COR-L47 (cell line): ENCODE measurements at regions not wholly inside any gene's neighbourhood (a gene's known extent, or its start where the extent isn't known, plus 50 kb on each side); places are given as distances from the start of the nearest gene placed in this dataset.
A peak's percentile ranks its signal among the peaks of the same experiment; 100 is the strongest.
"Not testable (repeated sequence)": the region's sequence is repeated elsewhere in the genome, so short reads cannot be mapped to it uniquely, and the experiment has no call there.

ENCODE experiments used
- DNase-seq: peaks from one replicate; lab custom pipeline; 2025; lab: John Stamatoyannopoulos, UW

DNA sequence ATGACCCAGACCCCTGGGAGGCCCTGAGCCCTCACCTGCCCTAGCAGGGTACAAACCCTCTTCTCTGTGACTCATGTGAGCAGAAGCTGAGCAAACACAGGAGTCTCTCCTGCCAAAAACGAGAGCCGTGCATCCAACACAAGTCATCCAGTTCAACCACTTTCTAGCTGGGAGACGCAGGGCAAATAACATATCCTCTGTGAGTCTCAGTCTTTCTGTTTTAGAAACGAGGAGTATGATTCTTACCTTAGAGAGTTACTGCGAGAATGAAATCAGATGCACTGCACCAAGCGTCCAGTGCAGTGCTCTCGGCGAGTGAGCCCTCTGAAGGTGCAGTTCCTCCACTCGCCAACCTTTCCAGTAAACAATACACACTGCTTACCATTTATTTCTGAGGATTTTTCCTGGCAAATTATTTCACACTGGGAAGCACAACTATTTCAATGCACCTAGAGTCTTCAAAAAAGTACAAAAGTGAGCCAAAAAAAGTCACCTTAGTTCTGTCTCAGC is 331.8 kb upstream of the MYT1L start:
- DNase-seq: peak; percentile 20

DNA sequence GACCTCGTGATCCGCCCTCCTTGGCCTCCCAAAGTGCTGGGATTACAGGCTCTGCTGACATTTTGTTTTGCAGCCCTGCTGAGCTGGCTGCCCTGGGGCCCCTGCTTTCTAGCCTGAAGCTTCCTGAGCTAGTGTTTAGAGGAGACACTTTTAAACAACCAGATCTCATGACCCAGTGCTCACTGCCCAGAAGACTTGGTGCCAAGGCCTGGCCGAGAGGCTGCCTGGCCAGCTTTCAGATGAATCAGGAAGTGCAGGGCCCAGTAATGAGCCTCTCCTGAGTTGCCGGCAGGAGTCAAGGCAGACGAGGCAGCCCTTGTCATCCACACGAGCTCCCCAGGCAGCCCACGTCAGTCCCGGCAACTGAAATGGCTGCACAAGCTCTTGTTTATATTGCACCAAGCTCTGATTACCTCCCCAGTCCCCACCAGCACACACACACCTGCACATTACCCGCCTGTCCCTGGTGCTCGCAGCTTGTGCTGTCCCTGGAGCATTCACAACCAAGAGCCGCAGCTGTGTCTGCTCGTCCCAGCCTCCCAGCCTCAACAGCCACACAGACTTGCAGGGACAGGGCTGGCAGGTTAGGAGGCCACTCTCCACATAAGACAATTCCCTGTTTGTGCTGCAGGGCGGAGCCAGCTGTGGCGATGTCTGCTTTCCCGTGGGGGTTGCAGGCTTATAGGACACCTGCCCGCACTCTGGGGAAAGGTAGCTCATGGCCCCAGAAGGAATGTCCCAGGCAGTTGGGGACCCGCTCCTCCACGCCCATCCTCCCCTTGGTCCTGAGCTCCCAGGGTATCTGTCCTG is 331.2 kb upstream of the MYT1L start:
- peak; percentile 77 for DNase-seq

DNA sequence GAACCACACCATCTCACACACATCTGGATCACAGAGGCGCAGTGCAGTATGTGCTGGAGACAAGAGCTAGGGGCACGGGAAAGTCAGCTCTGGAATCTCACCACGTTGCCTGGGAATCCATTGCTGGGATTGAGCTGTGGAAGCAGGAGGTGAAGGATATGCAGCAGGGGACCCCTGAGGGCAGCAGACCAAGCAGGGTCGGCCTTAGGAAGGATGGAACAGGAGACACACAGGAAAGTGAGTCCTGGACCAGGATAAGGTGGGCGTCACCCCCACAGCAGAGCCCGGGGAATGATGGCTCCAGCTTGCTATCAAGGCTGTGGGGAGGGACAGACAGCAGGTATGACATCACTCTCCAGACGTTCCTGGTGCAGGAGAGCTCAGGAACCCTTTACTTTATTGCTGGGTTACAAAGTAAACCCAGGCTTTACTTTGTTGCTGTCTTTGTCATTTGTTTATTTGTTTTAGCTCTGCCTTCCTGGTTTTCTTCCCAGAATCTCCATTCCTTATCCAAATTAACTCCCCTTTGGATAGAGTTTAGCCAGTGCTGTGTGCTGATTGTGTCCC is 329.8 kb upstream of the MYT1L start:
- no peak for DNase-seq

DNA sequence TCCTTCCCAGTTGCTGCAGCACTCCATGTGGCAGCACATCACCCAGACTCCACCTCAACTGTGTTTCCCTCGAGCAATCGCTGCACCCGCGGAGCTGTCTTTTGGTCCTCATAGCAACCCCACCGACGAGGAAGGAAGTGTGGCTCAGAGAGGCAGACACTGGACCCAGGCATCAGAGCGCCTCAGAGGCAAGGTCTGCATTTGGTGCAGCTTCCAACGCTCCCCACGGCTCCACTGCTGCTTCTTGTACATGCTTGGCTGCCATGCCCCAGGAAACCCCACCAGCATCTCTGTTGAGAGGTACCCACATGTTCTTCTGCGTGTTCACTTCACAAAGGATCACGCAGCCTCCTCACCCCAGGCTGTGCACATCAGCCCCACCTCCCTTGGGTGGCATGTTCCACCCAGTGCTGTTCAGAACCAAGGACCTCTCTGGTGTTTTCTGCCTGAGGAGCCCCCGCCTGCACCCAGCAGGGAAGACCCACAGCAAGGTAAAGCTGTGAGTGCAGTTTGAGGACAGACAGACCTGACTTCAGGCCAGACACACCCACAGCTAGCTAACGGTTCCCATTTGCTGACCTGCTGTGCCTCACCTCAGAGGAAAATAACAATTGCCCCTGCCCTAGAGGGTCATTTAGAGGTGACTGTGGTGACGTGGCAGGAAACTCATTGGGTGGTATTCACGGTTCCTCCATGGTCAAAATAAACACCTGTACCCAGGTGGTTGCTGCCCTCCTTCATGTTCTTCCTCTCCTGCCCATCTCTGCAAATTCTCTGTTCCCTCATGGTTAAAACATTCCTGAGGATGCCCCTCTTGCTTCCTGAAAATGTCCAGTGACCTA is 326.3 kb upstream of the MYT1L start:
- DNase-seq: no peak

DNA sequence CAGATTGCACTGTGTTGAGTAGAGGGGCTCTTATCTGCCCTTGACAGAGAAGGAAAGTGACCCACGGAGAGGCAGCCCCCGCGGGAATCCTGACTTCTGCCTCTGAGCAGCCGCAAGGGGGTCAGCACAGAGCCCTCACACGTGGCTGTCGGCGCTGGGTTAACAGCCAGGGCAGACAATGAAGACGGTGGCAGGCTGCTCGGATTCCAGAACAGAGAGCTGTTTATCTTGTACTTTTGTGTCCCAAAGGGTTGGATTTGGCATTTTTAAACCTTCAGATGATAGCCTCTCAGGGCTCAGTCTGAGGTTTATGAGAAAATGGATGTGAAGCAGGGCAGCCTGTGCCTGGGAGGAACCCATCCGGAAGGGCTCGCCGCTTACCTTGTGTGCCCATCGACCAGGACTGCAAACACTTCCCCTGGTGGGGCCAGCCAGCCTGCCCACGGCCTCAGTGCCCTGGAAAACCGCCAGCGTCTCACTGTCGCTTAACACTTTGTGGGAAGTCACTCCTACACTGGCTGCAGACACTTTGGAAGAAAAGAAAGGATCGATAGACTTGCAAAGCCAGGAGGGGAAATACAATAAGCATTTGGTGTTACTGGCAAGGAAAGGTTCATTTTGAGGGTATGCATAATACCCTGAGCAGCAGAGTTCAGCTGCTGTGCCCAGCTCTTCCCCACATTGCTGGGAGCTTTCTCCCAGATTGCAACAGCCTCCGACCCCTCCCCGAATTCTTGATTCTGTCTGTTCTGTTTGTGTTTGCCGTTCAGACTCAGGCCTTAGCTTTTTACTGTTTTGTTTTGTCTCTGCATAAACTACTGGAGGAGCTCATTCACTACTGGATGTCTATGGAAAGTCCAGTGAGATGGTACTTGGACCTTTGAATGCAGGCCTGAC is 325.3 kb upstream of the MYT1L start:
- no peak for DNase-seq

DNA sequence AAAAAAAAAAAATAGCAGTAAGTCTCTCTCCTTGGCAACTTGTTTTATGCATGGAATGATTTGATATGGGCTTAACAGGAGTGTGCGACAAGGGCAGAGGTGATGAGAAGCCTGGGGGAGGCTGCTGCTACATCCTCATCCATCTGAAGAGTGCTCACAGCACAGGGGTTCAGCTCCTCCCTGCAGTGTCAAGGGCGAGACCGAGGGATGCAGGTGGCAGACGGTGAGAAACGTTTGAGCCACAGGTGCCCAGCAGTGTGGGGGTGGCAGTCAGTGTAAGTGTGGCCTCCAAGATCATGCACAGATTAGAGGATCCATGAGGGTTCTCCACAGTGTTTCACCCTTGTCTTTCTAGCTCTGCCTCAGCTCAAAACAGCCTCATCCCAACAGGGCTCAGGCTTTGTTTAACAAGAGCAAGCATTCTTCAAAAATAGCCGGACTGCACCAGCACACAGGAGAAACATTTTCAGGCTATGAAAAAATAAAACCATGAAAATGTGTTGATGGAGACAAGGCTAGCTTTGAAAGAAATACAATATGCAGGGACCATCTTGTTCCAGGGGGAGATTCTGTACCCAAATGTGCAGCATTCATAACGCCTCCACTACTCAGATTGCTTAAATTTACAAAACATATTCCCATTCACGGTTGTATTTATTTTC is 324.5 kb upstream of the MYT1L start:
- DNase-seq: no peak

DNA sequence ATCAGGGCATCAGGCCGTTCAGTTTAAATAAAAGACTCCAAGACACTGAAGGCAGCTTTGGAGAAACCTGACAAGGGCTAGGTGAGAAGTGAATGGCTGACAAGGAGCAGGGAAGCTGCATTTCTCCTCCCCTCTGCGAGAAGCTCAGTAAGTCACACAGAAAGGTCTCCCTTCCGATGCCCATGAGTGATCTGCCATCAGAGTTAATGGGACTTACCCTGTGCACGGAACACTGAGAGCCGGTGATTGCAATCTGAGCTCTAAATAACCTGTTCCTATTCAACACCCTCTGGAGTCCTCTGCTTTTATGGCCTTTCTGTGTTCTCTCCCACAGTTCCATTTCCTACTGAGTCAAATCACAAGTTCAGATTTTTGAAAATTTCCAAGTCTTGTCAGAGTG is 322.2 kb upstream of the MYT1L start:
- no peak for DNase-seq

DNA sequence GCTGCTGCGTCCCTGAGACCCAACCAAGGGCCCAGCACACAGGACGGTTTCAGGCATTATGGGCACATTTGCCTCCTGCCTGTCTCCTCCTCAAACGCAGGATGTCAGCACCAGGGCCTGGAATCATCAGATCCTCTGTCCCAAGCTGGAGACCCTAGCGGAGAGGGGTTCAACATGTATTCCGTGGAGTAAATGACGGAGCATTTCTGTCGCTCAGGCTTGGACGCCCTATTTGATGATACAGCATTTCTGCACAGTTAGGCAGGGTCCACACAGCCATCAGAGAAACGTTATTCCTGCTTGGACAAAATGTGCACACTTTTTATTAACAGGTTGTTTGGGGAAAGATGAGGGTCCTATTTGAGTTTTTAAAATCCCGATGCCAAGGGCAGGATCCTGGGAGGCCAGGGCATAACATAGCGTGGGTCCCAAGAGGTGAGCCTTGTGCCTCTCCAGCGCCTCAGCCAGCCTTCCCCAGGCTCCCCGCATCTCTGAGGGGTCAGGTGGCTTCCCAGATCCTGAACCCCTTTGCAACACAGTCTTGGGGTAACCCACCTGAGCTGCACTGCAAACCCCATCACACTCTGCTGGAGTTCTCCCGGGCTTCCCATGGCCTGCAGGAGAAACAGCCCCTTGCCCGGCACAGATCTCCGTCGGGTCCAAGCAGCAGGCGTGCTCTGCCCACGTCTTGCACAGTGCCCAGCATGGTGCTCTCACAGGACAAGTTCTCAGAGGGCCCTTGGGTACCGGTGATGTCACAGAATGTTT is 319.7 kb upstream of the MYT1L start:
- DNase-seq: no peak

DNA sequence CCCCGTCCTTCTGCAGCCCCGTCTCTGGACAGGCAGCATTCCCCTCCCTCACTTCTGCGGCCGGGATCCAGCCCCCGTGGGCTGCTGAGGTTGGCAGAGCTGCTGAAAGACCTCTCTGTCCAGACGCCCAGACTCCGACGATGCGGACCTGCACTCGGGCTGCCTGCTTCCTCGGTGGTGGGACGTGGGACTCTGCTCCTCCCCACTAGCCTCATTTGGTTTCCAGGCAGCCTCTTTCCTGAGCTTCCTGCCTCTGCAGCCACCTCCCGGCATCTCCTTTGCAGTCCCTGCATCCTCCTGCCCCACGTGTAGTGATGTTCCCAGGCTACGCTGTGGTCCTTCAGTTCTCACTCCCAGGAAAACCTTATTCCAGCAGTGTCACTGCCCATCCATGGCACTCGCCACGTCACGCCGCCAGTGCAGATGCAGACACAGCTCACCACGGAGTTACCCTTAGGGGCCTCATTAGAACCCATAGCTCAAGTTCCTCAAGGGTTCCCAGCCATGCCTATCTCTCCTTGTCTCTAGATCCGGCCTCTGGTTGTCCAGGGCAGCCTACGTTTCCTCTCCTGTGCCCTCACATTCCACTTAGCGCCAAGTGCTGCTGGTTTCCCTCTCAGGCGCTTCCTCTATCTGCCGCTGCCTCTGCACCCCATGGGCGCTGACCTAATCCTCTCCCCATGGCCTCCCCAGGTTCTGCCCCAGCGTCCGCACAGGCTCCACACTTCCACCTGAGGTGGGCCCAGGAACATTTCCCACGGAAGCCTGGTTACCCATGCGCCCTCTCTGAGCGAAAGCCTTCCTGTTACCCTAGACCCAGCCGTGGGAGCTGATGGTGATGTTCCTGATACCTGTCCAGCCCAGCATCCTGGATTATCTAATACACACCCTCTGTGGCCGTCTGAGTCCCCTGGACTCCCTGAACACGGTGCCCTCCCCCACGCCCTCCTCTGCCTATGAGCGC is 318.3 kb upstream of the MYT1L start:
- DNase-seq: no peak

DNA sequence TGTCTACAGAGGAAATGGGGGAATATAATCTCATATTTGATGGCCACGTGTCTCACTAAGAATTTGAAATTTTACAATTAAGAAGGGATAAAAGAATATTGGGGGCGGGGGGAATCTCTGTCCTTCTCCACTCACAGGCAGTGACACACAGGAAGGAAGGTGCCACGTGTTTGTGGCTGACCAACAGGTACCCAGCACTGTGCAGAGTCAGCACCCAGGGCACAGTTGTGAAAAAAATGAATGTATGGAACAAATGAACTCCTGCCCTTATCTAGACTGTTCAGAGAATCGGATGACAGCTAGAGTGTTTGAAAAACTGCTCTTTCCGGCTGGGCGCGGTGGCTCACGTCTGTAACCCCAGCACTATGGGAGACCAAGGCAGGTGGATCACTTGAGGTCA is 317.0 kb upstream of the MYT1L start:
- DNase-seq: no peak

DNA sequence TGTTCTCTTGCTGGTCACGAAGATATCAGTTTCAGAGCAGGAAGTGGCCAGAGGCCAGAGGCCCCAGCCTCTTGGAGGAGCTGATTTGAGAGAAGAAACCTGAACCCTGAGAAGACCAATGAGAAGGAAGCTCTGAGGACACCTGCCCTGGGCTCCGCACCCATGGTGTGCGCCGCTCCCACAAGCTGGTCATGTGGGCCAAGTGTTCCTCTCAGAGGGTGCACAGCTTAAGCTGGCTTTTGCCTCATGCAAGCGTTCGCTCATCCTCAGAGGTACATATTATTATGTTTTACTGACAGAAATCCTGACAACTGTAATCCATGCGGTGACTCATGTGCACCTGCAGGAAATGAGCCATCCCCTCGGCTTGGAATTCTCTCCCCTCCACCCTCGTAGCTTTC is 316.1 kb upstream of the MYT1L start:
- DNase-seq: no peak

DNA sequence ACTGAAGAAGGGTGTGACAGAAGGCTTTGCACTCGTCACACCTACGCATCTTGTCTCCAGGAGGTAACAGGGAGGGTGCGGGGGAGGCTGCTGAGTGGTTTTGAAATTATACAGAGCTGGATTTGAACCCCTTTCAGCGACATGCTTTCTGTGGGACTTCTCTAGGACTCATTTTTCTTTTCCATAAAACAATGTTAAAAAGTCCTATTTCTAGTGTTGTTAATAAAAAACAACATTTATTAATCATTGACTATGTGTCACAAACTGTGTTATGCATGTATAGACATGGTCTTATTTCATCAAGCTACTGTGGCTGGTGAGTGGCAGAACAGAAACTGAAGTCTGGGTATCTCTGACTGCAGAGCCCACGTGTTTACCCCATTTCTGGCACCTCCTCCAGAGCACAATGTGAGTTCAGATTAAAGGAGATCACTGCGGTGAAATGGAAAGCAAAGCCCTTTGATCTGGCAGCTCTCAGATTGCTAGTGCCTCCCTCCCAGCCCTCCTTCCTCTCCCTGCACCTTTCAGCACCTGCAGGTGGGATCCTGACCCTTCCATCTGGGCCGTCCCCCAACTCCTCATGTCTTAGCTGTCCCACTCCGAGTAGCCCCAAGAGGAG is 315.5 kb upstream of the MYT1L start:
- no peak for DNase-seq

DNA sequence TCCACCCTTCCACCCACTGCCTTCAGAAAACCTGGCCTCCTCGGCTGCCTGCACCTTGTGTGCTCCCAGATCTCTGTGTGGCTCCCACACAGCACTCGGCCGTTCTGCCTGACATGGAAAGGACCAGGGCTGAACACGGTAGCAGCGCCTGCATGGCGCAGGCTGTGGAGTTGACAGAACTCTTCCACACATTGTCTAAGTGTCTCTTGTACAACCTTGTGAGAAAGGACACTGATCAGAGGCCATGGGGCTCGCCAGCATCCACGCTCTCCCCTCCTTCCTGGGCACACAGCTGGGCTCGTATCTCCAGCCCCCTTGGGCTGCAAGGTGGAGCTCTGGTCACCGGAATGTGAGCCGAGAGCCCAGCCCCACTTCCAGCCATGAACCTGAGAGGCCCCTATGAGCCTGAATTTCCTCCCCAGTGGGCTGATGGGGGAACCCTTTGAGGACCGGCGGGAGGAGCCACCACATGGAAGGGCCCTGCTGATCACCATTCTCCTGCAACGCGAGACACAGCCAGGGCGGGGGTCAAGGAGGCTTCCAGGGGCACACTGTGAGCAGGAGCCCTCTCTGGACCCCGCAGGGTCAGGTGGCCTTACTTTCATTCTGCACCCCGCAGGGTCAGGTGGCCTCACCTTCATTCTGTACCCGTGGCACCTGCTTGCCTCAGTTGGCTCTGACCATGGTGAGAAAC is 314.2 kb upstream of the MYT1L start:
- no peak for DNase-seq

DNA sequence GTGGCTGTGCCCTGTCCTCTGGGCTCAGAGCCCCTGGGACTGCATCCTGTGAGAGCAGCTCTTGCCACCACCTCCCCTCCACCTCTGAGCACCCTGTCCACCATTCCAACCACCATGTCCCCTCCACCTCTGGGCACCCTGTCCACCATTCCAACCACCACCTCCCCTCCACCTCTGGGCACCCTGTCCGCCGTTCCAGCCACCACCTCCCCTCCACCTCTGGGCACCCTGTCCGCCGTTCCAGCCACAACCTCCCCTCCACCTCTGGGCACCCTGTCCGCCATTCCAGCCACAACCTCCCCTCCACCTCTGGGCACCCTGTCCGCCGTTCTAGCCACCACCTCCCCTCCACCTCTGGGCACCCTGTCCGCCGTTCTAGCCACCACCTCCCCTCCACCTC is 313.7 kb upstream of the MYT1L start:
- not testable (repeated sequence) for DNase-seq

DNA sequence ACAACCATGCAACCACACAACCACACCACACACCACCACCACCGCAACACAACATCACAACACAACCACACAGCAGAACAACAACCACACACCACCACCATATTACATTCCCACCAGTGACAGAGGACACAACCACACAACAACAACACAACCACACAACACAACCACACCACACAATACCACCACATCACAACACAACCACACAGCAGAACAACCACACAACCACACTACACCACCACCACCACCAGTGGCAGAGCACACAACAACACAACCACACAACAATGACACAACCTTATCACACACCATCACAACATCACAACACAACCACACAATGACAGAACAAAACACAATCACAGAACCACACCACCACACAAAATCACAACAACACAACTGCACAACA is 313.0 kb upstream of the MYT1L start:
- DNase-seq: no peak

DNA sequence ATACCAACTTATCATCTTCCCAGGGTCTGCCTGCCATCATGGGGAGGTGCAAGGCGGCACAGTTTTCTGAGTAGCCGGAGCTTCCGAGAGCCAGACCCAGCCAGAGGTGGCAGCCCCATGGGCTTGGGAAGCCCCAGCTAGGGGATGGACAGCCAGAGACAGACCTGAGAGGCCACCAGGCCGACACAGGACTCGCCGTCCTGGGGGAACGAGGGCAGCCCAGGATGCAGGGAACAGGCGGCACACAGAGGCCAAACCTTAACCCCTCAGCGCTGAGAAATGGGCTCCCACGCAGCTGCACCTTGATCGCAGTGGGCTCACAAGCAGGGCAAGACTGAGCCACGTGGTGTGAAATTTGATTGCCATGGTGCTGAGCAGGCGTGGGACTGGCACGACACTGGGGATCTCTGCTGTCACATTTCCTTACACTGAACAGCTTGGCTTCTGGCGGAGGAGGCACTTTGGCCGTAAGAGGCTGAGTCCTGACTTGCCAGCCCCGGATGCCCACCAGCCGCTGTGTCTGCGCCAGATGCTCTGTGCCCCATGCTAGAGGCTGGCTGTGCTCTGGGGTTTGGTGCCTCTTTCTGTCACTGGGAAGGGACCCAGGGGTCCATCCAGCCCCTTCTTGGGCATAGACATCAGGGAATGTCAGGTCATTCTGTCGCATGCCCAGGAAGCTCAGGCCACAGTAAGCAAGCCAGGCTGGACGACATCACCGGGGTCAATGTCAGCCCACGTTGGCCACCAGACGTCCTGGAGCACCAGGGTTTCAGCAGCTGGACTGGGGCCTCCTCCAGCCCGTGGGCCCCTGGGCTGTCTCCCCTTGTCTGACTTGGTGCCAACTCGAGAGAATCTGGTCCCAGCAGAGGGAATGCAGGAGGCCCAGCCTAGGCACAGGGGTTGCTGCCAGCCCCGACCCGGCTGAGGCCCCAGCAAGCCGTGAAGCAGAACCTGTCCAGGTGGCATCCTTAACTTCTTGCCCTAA is 312.1 kb upstream of the MYT1L start:
- DNase-seq: no peak
